GM04503 (cell line): ENCODE measurements at regions not wholly inside any gene's neighbourhood (a gene's known extent, or its start where the extent isn't known, plus 50 kb on each side); places are given as distances from the start of the nearest gene placed in this dataset.
A peak's percentile ranks its signal among the peaks of the same experiment; 100 is the strongest.

ENCODE experiments used
- DNase-seq: peaks from one replicate; pipeline ENCODE4 v3.0.0-alpha.2; 2012; ENCODE audit warnings: low read depth

GRCh38 chr16:49127103-49127502, 154.5 kb downstream of the CBLN1 start:
- DNase-seq: no peak

GRCh38 chr16:49121636-49122035, 160.0 kb downstream of the CBLN1 start:
- DNase-seq: no peak

- no peak for DNase-seq
Observed at GRCh38 chr16:49120631-49121030, 161.0 kb downstream of the CBLN1 start.

DNA sequence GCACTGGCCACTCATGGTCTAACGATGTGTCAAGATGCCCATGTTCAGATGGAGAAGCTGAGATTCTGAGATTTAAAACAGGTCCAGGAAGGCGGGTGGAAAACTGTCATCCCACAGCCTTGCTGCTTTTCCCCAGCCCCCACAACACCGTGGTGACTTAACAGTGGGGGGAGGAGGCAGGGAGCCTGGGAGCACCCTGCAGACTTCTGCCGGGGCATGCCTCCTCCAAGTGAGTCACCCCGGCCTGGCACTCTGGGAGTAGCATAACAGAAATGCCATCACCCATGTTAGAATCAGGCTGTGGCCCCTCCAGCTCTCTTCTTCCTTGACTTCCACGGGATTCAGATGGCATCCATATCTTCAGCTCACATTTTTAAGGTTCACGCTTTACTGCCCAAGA, 164.8 kb downstream of the CBLN1 start:
- no peak for DNase-seq

GRCh38 chr16:49115956-49116355, 165.7 kb downstream of the CBLN1 start:
- no peak for DNase-seq

- no peak for DNase-seq
Observed at GRCh38 chr16:49112754-49113153, 168.9 kb downstream of the CBLN1 start.

- DNase-seq: no peak
Observed at GRCh38 chr16:49111351-49111750, 170.3 kb downstream of the CBLN1 start.

GRCh38 chr16:49108611-49109010, 173.0 kb downstream of the CBLN1 start:
- no peak for DNase-seq

GRCh38 chr16:49103298-49103697, 178.3 kb downstream of the CBLN1 start:
- DNase-seq: no peak

- no peak for DNase-seq
Observed at GRCh38 chr16:49101997-49102396, 179.6 kb downstream of the CBLN1 start.

DNA sequence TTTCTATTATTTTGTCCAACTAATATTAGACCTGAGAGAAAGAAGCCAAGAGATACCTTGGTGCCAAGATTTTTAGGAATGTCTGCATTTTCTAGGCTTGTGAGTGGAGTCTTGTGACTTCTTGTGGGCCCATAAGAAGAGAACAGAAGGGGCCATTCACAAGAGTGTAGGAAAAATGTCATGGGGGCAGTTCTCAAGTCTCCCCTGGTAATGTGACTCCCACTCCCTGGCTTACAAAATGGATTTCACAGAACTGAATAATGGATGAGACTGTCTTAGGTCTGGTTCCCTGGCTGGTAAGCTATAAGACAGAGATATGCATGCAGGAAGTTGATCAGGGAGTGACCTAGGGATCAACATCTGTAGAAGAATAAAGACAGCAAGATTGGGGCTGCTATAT, 181.3 kb downstream of the CBLN1 start:
- DNase-seq: no peak

DNA sequence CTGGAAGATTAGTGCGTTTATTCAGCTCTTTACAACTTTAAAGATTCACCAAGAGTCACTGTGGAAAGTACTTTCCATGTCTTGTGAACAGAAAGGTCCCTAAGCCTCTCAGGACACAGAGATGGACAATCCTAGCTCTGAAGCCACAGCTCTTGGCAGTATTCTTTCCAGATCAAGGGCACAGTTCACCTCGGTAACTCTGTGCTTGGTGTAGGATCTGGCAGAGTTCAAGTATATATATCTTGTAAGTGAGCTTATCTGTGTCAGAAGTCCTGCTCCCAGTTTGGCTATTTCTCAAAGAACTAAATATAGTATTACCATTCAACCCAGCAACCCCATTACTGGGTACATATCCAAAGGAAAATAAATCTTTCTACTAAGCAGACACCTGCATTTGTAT, 183.7 kb downstream of the CBLN1 start:
- DNase-seq: no peak

- no peak for DNase-seq
Observed at GRCh38 chr16:49096176-49096945, 185.3 kb downstream of the CBLN1 start.

DNA sequence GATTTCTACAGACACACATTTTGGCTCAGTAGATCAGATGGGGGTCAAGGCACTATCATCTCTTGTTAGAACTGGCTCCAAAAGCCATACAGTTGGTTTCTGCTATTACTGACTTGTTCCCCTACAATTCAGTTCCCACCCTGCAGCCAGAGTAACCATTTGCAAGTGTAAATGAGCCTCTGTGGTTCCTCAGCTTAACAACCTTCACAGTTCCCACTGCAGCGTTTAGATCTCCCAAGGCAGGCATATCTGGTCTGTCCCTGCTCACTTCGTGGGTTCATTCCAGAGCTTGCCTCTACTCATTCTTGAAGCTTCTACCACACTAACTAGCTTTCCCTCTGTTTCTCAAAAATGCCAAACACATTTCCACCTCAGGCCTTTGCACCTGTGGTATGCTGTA, 186.1 kb downstream of the CBLN1 start:
- no peak for DNase-seq

DNA sequence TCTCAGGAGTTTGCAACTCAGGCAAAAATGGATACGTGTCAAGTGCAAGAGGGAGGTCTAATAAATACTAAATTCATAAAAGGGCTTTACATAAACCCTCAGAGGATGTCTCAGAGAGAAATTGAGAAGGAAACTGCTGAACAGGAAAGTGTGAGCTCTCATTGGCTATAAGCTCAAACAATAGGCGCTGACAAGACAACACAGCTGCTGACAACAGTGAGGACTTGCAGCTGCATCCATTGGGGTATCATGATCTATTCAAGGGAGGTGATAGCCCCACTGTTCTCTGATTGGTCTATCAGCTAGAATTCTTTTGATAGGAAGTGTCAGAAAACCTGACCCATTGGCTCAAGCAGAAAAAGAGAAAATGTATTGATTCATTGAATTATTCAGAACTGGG, 187.2 kb downstream of the CBLN1 start:
- DNase-seq: no peak

DNA sequence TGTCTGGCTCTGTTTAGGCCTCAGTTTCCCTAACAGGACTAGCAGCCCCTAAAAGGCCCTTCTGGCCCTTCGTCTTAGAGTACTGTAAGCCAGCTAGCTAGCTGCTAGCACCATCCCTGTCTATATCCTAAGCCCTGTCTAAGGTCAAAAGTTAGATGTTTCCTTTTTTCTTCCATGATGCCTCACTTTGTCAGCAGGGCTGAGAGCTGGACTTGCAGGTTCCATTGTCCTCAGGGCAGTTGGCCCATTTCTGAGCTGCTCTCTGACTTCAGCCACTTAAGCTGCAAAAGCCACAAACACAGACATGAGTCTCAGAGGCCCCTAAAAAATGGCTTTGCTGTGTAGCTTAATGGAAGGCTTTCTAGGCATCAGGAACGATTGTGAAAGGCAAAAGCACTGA, 187.7 kb downstream of the CBLN1 start:
- DNase-seq: no peak

GRCh38 chr16:49092704-49093103, 188.9 kb downstream of the CBLN1 start:
- no peak for DNase-seq

GRCh38 chr16:49089533-49089932, 192.1 kb downstream of the CBLN1 start:
- DNase-seq: no peak

DNA sequence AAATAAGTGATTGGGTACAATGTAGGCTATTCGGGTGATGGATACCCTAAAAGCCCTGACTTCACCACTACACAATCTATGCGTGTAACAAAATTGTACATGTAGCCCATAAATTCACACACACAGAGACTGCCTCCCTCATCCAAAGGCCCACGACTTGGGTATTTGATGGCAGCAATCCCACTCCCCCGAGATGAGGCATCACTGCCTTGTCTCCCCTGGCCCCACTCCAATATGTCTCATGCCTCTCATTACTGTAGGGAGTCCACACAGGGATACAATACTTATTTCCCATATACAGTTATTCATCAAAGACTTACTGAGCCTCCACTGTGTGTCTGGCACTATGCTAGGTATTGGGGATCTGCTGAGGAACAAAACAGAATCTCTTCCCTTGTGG, 192.6 kb downstream of the CBLN1 start:
- DNase-seq: no peak

GRCh38 chr16:49085686-49086085, 196.0 kb downstream of the CBLN1 start:
- DNase-seq: peak; percentile 7

DNA sequence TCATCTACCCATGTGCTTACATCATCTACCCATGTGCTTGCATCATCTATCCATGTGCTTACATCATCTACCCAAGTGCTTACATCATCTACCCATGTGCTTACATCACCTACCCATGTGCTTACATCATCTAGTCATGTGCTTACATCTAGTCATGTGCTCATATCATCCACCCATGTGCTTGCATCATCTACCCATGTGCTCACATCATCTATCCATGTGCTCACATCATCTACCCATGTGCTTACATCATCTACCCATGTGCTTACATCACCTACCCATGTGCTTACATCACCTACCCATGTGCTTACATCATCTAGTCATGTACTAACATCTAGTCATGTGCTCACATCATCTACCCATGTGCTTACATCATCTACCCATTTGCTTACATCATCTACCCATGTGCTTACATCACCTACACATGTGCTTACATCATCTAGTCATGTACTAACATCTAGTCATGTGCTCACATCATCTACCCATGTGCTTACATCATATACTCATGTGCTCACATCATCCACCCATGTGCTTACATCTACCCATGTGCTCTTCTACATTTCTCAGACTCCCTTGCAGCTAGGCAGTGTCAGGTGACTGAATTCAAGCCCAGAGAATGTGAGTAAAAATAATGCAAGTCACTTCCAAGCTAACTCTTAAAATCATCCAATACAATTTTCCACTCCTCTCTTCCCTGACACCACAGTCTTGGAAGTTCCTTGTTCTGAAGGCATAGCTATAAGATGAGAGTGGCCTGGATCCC, 196.8 kb downstream of the CBLN1 start:
- DNase-seq: no peak

DNA sequence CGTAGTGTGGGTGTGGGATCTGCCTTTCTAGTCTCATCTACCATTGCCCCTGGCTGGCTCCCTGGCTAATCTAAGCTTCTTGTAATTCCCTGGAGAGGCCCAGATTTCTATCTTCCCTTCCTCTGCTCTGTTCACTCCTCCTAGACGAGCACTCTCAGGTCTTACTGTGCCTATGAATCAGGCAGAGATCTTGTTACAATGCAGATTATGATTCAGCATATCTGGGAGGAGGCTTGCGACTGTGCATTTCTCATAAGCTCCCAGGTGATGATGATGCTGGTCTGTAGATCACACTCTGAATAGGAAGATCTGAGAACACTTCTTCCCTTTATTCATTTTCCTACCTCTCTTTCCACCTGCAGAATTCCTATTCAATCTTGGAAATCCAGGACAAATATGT, 200.1 kb downstream of the CBLN1 start:
- no peak for DNase-seq

GRCh38 chr16:49081086-49081485, 200.6 kb downstream of the CBLN1 start:
- no peak for DNase-seq

- no peak for DNase-seq
Observed at GRCh38 chr16:49078571-49078970, 203.1 kb downstream of the CBLN1 start.
